Neural progenitor cell (in vitro differentiated cells): ENCODE measurements at regions not wholly inside any gene's neighbourhood (a gene's known extent, or its start where the extent isn't known, plus 50 kb on each side); places are given as distances from the start of the nearest gene placed in this dataset.

Experiments
- EZH2 ChIP-seq: fragments of 200-600 bp; sonication (generic); IDR thresholded peaks from 2 replicates; pipeline ENCODE4 v1.6.1; 2017; ENCODE audit warnings: antibody characterized with exemption, mild to moderate bottlenecking, moderate library complexity
- EZH2phosphoT487 ChIP-seq: fragments of 200-600 bp; sonication (generic); IDR thresholded peaks from 2 replicates; pipeline ENCODE4 v1.6.1; 2017; ENCODE audit warnings: antibody characterized with exemption
- TF ChIP-seq, protein P1 (sequence below): fragments of 200-600 bp; sonication (generic); IDR thresholded peaks from 2 replicates; pipeline ENCODE4 v1.5.1; 2017; ENCODE audit warnings: antibody characterized with exemption, mild to moderate bottlenecking

DNA sequence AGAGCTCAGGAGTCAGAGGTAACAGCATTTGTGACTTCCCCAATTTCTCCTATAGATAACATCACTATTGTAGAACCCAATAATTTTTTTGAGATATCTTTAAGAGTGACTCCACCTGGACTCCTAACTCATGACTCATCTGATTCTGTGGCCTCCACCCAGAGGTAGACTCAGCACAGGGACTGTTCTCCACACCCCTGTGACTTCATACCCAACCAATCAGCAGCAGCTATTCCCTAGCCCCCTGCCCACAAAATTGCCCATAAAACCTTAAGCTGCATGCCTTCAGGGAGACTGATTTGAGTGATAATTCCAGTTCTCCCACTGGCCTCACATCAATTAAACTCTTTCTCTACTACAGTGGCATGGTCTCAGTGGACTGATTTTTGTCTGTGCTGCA, 475.4 kb upstream of the FAT3 start:
- TF ChIP-seq, protein P1, sequence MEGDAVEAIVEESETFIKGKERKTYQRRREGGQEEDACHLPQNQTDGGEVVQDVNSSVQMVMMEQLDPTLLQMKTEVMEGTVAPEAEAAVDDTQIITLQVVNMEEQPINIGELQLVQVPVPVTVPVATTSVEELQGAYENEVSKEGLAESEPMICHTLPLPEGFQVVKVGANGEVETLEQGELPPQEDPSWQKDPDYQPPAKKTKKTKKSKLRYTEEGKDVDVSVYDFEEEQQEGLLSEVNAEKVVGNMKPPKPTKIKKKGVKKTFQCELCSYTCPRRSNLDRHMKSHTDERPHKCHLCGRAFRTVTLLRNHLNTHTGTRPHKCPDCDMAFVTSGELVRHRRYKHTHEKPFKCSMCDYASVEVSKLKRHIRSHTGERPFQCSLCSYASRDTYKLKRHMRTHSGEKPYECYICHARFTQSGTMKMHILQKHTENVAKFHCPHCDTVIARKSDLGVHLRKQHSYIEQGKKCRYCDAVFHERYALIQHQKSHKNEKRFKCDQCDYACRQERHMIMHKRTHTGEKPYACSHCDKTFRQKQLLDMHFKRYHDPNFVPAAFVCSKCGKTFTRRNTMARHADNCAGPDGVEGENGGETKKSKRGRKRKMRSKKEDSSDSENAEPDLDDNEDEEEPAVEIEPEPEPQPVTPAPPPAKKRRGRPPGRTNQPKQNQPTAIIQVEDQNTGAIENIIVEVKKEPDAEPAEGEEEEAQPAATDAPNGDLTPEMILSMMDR, result no peak
- TF ChIP-seq EZH2 (no peak), EZH2phosphoT487 (no peak)
